Vagina (tissue), 2 donors: ENCODE measurements at regions not wholly inside any gene's neighbourhood (a gene's known extent, or its start where the extent isn't known, plus 50 kb on each side); places are given as distances from the start of the nearest gene placed in this dataset.

Experiments
- POLR2A ChIP-seq, 2 donors: fragments of 450-650 bp; IDR thresholded peaks; one replicate each; pipeline ENCODE4 v1.6.1; 2017; ENCODE audit warnings: antibody characterized with exemption in 2 of 2, mild to moderate bottlenecking in 2 of 2, moderate library complexity in 2 of 2
- TF ChIP-seq, protein P1 (sequence below), 3 experiments: fragments of 450-650 bp in 2 of 3; fragments of 200-600 bp in 1 of 3; sonication (generic) in 1 of 3; IDR thresholded peaks; one replicate each; pipeline ENCODE4 v1.5.1; 2017 to 2019; ENCODE audit warnings: antibody characterized with exemption in 3 of 3, mild to moderate bottlenecking in 2 of 3, moderate library complexity in 2 of 3

GRCh38 chr1:193313354-193314140 is 127.1 kb upstream of the B3GALT2 start:
- TF ChIP-seq, protein P1, sequence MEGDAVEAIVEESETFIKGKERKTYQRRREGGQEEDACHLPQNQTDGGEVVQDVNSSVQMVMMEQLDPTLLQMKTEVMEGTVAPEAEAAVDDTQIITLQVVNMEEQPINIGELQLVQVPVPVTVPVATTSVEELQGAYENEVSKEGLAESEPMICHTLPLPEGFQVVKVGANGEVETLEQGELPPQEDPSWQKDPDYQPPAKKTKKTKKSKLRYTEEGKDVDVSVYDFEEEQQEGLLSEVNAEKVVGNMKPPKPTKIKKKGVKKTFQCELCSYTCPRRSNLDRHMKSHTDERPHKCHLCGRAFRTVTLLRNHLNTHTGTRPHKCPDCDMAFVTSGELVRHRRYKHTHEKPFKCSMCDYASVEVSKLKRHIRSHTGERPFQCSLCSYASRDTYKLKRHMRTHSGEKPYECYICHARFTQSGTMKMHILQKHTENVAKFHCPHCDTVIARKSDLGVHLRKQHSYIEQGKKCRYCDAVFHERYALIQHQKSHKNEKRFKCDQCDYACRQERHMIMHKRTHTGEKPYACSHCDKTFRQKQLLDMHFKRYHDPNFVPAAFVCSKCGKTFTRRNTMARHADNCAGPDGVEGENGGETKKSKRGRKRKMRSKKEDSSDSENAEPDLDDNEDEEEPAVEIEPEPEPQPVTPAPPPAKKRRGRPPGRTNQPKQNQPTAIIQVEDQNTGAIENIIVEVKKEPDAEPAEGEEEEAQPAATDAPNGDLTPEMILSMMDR (IDR thresholded peaks at IDR 0.05), result no peak
- no peak for TF ChIP-seq POLR2A (IDR thresholded peaks at IDR 0.05)
